Esophagus (tissue), 2 donors: ENCODE measurements at regions not wholly inside any gene's neighbourhood (a gene's known extent, or its start where the extent isn't known, plus 50 kb on each side); places are given as distances from the start of the nearest gene placed in this dataset.

ENCODE experiments used
- H3K27ac ChIP-seq, 2 donors: one replicate each; pipeline ENCODE4 v1.5.1; 2013; ENCODE audit warnings: low read depth in 2 of 2, mild to moderate bottlenecking in 2 of 2, inconsistent platforms in 1 of 2, low read length in 1 of 2, moderate library complexity in 1 of 2
- H3K27me3 ChIP-seq, 2 donors: one replicate each; pipeline ENCODE4 v1.6.1; 2013; ENCODE audit warnings: low read length in 2 of 2, control low read depth in 1 of 2, mild to moderate bottlenecking in 1 of 2; ENCODE audit not compliant: insufficient read depth in 2 of 2, control insufficient read depth in 1 of 2
- H3K36me3 ChIP-seq, 2 donors: one replicate each; pipeline ENCODE4 v1.6.1; 2013; ENCODE audit warnings: low read length in 1 of 2; ENCODE audit not compliant: control insufficient read depth in 2 of 2, insufficient read depth in 2 of 2
- H3K4me1 ChIP-seq, 2 donors: one replicate each; pipeline ENCODE4 v1.6.1; 2013; ENCODE audit warnings: low read length in 1 of 2; ENCODE audit not compliant: control insufficient read depth in 2 of 2, insufficient read depth in 2 of 2
- H3K4me3 ChIP-seq, 2 donors: one replicate each; pipeline ENCODE4 v1.5.1; 2013; ENCODE audit warnings: low read length in 2 of 2, mild to moderate bottlenecking in 2 of 2, low read depth in 1 of 2, moderate library complexity in 1 of 2
- H3K9me3 ChIP-seq, 2 donors: one replicate each; pipeline ENCODE4 v1.6.1; 2013; ENCODE audit warnings: mild to moderate bottlenecking in 2 of 2, low read depth in 1 of 2, low read length in 1 of 2, moderate library complexity in 1 of 2; ENCODE audit not compliant: control insufficient read depth in 2 of 2, insufficient read depth in 1 of 2
- WGBS, 2 donors: extraction: QIAGEN DNeasy Blood & Tissue Kit; methylation state at CpG; one replicate each; pipeline ENCODE4 v1.1.7; 2013; 5-methylcytosine and 5-hydroxymethylcytosine counted together
- donor health status: healthy with polysubstance abuse.
- donor health status: Bipolar disorder and iron deficiency.

GRCh38 chr6:14263881-14264424 lies 146.4 kb downstream of the CD83 start:
- H3K9me3 ChIP-seq: peaks cover 0 to 4% of the 10 kb centered on the region in 2 donors
- H3K4me1 ChIP-seq: peaks cover 2 to 3% of the 10 kb centered on the region in 2 donors
- no peaks in the 10 kb centered on the region for H3K27me3 ChIP-seq
- no peak overlapping the region for H3K27ac ChIP-seq
- 93 to 95% methylated on average over 1 of the region's 1 CpG for WGBS, 2 donors
- no peaks in the 10 kb centered on the region for H3K36me3 ChIP-seq
- no peak overlapping the region for H3K4me3 ChIP-seq

DNA sequence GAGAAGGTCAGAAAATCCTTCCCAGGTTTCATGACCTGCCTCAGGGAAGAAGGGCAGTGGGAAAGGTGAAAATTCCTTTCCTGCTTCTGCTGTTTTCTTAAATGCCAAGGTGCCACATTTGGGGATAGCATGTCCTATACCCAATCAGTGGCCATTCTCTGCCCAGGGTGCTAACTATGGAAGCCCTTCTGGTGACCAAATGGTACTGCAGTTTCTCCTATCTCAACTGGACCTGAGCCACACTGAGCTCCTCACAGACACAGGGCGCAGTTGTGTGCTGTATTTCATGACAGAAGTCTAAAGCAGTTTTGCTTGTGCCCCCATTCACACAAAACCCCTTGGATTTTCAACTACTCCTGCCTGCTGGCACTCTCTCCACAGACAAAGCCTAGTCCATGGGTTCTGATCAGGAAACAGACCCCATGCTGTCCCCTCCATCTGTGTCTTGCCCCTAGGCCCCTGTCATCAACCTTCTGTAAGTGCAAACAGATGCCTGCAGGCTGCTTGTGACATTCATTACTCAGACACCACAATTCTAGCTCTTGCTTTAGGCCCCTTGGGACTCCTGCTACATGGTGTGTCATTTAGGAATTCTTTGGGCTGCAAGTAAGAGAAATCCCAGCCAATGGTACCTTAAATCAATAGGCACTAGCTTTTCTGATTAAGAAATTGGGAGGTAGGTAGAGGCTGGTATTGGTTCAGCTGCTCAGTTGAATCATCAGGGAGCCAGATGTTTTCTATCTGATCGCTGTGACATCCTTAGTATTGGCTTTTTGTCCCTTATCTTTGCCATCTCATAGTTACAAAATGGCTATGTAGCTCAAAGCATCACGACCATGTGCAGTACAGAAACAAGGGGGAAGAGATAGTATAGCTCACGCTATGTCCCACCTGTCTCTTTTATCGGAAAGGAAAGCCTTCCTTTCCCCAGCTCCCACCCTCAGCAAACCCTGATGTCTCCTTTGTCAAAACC lies 147.8 kb downstream of the CD83 start:
- peaks cover 0 to 4% of the 10 kb centered on the region in 2 donors for H3K9me3 ChIP-seq
- no peak overlapping the region for H3K4me3 ChIP-seq
- H3K27ac ChIP-seq: no peak overlapping the region
- H3K27me3 ChIP-seq: no peaks in the 10 kb centered on the region
- peaks cover 4 to 7% of the 10 kb centered on the region in 2 donors for H3K4me1 ChIP-seq
- WGBS, 2 donors: 90 to 92% methylated on average over 5 of the region's 5 CpGs
- no peaks in the 10 kb centered on the region for H3K36me3 ChIP-seq

GRCh38 chr6:14266266-14266665 lies 148.7 kb downstream of the CD83 start:
- H3K9me3 ChIP-seq: peaks cover 0 to 2% of the 10 kb centered on the region in 2 donors
- H3K36me3 ChIP-seq: no peaks in the 10 kb centered on the region
- WGBS, 2 donors: 86 to 90% methylated on average over 2 of the region's 2 CpGs
- H3K27ac ChIP-seq: no peak overlapping the region
- peaks cover 4% of the 10 kb centered on the region in 2 donors for H3K4me1 ChIP-seq
- H3K27me3 ChIP-seq: no peaks in the 10 kb centered on the region
- H3K4me3 ChIP-seq: no peak overlapping the region

- 91 to 95% methylated on average over 9 of the region's 9 CpGs for WGBS, 2 donors
- Histone ChIP-seq H3K9me3 (peaks cover 2 to 5% of the 10 kb centered on the region in 2 donors), H3K27ac (no peak overlapping the region), H3K36me3 (no peaks in the 10 kb centered on the region), H3K4me1 (peaks cover 4 to 6% of the 10 kb centered on the region in 2 donors), H3K27me3 (no peaks in the 10 kb centered on the region), H3K4me3 (no peak overlapping the region)
Observed at GRCh38 chr6:14267885-14268660, 150.5 kb downstream of the CD83 start.

- WGBS, 2 donors: 77 to 80% methylated on average over 2 of the region's 2 CpGs
- Histone ChIP-seq H3K9me3 (peaks cover 2 to 3% of the 10 kb centered on the region in 2 donors), H3K27me3 (no peaks in the 10 kb centered on the region), H3K36me3 (no peaks in the 10 kb centered on the region), H3K4me1 (peaks cover 4 to 10% of the 10 kb centered on the region in 2 donors), H3K4me3 (no peak overlapping the region), H3K27ac (no peak overlapping the region)
Observed at GRCh38 chr6:14269436-14269835, 151.9 kb downstream of the CD83 start.

DNA sequence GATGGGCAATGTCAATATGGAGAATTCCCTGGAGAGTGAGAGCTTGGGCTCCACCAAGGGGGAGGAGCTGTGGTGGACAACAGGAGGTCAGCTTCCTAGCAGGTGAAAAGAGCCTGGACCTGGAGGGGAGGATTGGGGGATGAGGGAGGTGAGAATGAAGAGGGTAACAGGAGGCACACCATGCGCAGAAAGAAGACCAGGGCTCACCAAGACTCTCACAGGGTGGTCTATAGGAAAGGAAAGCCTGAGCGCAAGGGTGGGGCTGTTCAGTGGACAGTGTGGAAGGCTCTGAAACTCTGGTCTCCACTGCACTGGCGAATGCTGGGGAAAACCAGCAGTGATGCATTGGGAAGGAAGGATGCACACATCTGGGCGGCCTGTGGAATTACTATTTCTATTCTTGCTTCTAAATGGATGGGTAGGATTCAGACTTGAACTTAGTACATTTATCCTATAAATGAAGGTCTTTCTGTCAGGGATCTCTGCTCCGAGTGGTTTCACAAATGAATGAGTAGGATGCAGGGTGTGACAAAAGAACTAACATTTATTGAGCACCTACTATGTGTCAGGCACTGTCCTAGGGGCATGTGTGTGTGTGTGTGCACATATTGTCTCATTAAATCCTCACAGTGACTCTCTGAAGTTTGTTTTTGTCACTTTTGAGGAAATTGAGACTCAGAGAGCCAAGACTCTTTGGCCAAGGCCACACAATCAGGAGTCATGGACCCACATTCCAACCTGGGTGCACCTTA lies 152.7 kb downstream of the CD83 start:
- Histone ChIP-seq H3K27me3 (no peaks in the 10 kb centered on the region), H3K27ac (peak overlapping the region; percentile 66 to 92), H3K36me3 (no peaks in the 10 kb centered on the region), H3K4me3 (no peak overlapping the region), H3K9me3 (peaks cover 2 to 3% of the 10 kb centered on the region in 2 donors), H3K4me1 (peaks cover 4 to 16% of the 10 kb centered on the region in 2 donors)
- 88 to 94% methylated on average over 5 of the region's 5 CpGs for WGBS, 2 donors

DNA sequence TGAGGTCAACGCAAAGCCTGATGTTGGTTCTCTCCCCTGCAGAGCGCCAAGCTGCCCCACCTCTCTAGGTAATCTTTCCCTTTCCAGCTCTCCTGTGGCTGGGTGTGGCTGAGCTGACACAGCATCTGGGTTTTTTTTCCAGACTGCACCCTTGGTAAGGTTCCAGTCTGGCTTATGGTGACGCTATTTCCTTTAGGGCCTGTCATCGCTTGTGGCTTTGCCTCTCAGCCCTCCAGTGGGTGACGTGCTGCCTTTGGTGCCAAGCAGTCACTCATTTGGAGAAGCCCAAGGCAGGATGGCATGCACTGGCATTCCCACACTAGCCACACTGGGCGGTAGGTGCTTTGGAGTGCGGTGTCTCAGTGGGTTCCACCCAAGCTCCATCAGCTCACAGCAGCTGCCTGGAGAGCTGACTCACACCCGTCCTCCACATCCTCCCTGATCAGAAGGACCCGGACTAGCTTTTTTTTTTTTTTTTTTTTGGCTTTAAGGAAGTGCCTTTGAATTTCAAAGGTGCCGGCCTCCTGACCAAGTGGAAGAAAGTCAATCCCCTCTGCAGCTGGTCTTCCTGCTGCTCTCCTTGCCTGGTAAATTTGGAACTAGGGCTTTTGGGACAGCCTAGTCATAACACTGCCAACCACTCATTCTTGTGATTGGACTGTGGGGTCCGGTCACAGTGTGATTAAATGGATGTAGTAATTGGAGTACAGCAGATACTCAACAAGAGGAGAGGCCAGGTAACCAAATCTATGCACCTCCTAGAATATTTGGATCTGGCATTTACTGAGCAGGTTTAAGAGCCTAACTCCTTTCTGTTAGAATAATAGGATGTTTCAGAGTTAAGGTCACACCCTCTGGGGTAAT lies 153.6 kb downstream of the CD83 start:
- Histone ChIP-seq H3K9me3 (peaks cover 2 to 3% of the 10 kb centered on the region in 2 donors), H3K4me1 (peaks cover 11 to 24% of the 10 kb centered on the region in 2 donors), H3K36me3 (no peaks in the 10 kb centered on the region), H3K4me3 (no peak overlapping the region), H3K27me3 (no peaks in the 10 kb centered on the region), H3K27ac (peak overlapping the region; percentile 83 to 92)
- 38 to 54% methylated on average over 11 of the region's 11 CpGs for WGBS, 2 donors

GRCh38 chr6:14271789-14272736 lies 154.5 kb downstream of the CD83 start:
- Histone ChIP-seq H3K36me3 (no peaks in the 10 kb centered on the region), H3K9me3 (peaks cover 2 to 3% of the 10 kb centered on the region in 2 donors), H3K4me3 (no peak overlapping the region), H3K27ac (peak overlapping the region; percentile 83 to 92), H3K4me1 (peaks cover 12 to 29% of the 10 kb centered on the region in 2 donors), H3K27me3 (no peaks in the 10 kb centered on the region)
- 57 to 63% methylated on average over 4 of the region's 4 CpGs for WGBS, 2 donors
